Cardiac muscle cell (in vitro differentiated cells and primary cell): ENCODE measurements at regions not wholly inside any gene's neighbourhood (a gene's known extent, or its start where the extent isn't known, plus 50 kb on each side); places are given as distances from the start of the nearest gene placed in this dataset.

Experiments
- DNase-seq, 2 donors: peaks; one replicate each; pipeline versions ENCODE4 v3.0.0 to v3.0.0-alpha.2; 2010 to 2017; ENCODE audit warnings: low read depth in 1 of 2, low spot score in 1 of 2
- H3K27ac ChIP-seq: fragments of 200-600 bp; sonication (generic); 2 replicates; pipeline ENCODE4 v1.5.1; 2016
- H3K27me3 ChIP-seq: fragments of 200-600 bp; sonication (generic); 2 replicates; pipeline ENCODE4 v1.6.0; 2016; ENCODE audit warnings: control low read depth
- H3K36me3 ChIP-seq: fragments of 200-600 bp; sonication (generic); 2 replicates; pipeline ENCODE4 v1.5.1; 2016; ENCODE audit warnings: control low read depth
- H3K4me1 ChIP-seq: fragments of 200-600 bp; sonication (generic); 2 replicates; pipeline ENCODE4 v1.8.1; 2017; ENCODE audit warnings: low read depth, mild to moderate bottlenecking, mixed run types
- H3K4me3 ChIP-seq: fragments of 200-600 bp; sonication (generic); 2 replicates; pipeline ENCODE4 v1.5.1; 2016; ENCODE audit warnings: mild to moderate bottlenecking
- H3K9me3 ChIP-seq: fragments of 200-600 bp; sonication (generic); 2 replicates; pipeline ENCODE4 v1.5.1; 2017; ENCODE audit warnings: low read depth, mild to moderate bottlenecking, control low read depth
- CTCF ChIP-seq: IDR thresholded peaks from 2 replicates; pipeline ENCODE4 v1.5.1; 2012; ENCODE audit warnings: low read depth, mild to moderate bottlenecking, low read length

GRCh38 chr7:81036871-81037270 lies 118.0 kb upstream of the SEMA3C start:
- no peaks in the 10 kb centered on the region for H3K9me3 ChIP-seq
- DNase-seq, result no peak
- H3K4me1 ChIP-seq, result no peaks in the 10 kb centered on the region
- no peaks in the 10 kb centered on the region for H3K36me3 ChIP-seq
- no peaks in the 10 kb centered on the region for H3K27me3 ChIP-seq
- H3K27ac ChIP-seq, result no peak overlapping the region
- TF ChIP-seq CTCF, result no peak
- no peak overlapping the region for H3K4me3 ChIP-seq

GRCh38 chr7:81036057-81036456 lies 117.2 kb upstream of the SEMA3C start:
- no peak for TF ChIP-seq CTCF

GRCh38 chr7:81031996-81032395 lies 113.1 kb upstream of the SEMA3C start:
- H3K36me3 ChIP-seq, result no peaks in the 10 kb centered on the region
- H3K27me3 ChIP-seq, result no peaks in the 10 kb centered on the region
- H3K27ac ChIP-seq, result no peak overlapping the region
- DNase-seq, result no peak
- H3K9me3 ChIP-seq, result no peaks in the 10 kb centered on the region
- peaks cover 10% of the 10 kb centered on the region for H3K4me1 ChIP-seq
- no peak for TF ChIP-seq CTCF
- no peak overlapping the region for H3K4me3 ChIP-seq

More at GRCh38 chr7:81036057-81036456, 117.2 kb upstream of the SEMA3C start:
- Histone ChIP-seq H3K4me3 (no peak overlapping the region), H3K9me3 (no peaks in the 10 kb centered on the region), H3K4me1 (no peaks in the 10 kb centered on the region), H3K27me3 (no peaks in the 10 kb centered on the region), H3K36me3 (no peaks in the 10 kb centered on the region), H3K27ac (no peak overlapping the region)
- peak in 1 of 2 donors; percentile 62 for DNase-seq

GRCh38 chr7:81031243-81031642 lies 112.4 kb upstream of the SEMA3C start:
- Histone ChIP-seq H3K27ac (no peak overlapping the region), H3K4me3 (no peak overlapping the region), H3K36me3 (no peaks in the 10 kb centered on the region), H3K27me3 (no peaks in the 10 kb centered on the region), H3K4me1 (peaks cover 10% of the 10 kb centered on the region), H3K9me3 (no peaks in the 10 kb centered on the region)
- TF ChIP-seq CTCF, result no peak
- no peak for DNase-seq

GRCh38 chr7:81030472-81030871 lies 111.6 kb upstream of the SEMA3C start:
- no peak for DNase-seq
- Histone ChIP-seq H3K4me1 (peaks cover 10% of the 10 kb centered on the region), H3K27ac (no peak overlapping the region), H3K4me3 (no peak overlapping the region), H3K9me3 (no peaks in the 10 kb centered on the region), H3K27me3 (no peaks in the 10 kb centered on the region), H3K36me3 (no peaks in the 10 kb centered on the region)
- no peak for TF ChIP-seq CTCF

- Histone ChIP-seq H3K27ac (no peak overlapping the region), H3K36me3 (no peaks in the 10 kb centered on the region), H3K27me3 (no peaks in the 10 kb centered on the region), H3K4me3 (no peak overlapping the region), H3K9me3 (no peaks in the 10 kb centered on the region), H3K4me1 (peaks cover 10% of the 10 kb centered on the region)
- no peak for TF ChIP-seq CTCF
- no peak for DNase-seq
These were observed 110.7 kb upstream of the SEMA3C start for GRCh38 chr7:81029511-81029910.
